ENCODE measurements at regions not wholly inside any gene's neighbourhood (a gene's known extent, or its start where the extent isn't known, plus 50 kb on each side); places are given as distances from the start of the nearest gene placed in this dataset.

DNA sequence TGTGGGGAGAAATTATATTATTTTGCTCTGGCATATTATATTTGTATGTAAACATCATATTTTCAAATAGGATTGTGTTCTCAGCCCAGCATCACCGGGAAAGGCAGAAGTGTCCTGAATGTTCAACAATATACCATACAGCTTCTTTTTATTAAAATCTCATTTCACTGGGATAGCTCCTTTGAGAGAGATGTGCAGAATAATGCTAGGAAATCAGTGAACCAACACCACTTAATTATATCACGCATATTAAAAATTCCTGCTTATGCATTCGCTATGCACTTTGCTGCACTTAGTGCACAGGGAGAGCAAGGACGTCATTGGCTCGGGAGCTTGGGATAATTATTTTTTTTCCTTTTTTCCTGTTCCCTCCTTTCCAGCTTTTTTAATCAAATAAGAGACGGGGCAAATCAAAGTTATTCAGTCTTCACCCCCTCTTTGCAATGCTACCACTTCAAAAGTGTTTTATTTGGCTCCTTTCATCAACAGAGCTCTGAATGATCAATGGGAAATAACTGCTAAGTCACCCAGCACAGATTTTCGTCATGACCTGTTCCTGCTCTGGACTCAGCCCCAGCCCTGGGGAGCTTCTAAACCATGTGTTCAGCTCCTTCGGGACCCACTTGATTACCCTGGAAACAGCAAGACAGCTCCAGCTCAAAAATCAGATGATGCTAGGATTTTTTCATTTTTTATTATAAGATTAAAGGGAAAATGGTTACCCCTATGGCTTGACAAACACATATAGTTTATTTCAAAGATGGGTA is 165.5 kb upstream of the DUSP10 start:
- ChIA-PET CTCF (no interaction called here), POLR2A (no interaction called here)
- peaks cover 2% of the 10 kb centered on the region for H3K27me3 Mint-ChIP-seq
- H3K36me3 Mint-ChIP-seq (ENCODE audit: low read depth) = no peaks in the 10 kb centered on the region
- no peak overlapping the region for H3K27ac Mint-ChIP-seq
- H3K4me3 Mint-ChIP-seq = no peak overlapping the region
- H3K9me3 Mint-ChIP-seq = no peaks in the 10 kb centered on the region
- peaks cover 9% of the 10 kb centered on the region for H3K4me1 Mint-ChIP-seq
- no peak for DNase-seq

DNA sequence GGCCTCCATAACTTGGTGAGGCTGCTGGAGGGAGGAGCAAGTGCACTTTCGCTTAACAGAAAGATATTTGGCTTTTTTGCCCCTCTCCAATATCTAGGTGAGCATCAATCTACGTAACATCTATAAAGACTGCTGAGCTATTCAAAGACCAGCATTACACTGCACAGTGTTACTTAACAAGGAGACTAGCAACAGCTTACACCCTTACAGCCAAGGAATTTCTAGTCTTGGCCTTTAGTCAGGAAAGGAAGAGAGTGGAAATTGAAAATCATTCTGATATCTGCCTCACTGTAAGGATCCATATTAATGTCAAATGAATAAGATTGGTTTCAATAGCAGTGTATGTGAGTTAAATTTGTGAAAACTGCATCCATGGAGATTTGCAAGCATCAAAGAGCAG is 163.9 kb upstream of the DUSP10 start:
- peaks cover 2% of the 10 kb centered on the region for H3K27me3 Mint-ChIP-seq
- no peak overlapping the region for H3K27ac Mint-ChIP-seq
- H3K4me1 Mint-ChIP-seq = no peaks in the 10 kb centered on the region
- H3K9me3 Mint-ChIP-seq = no peaks in the 10 kb centered on the region
- no peak overlapping the region for H3K4me3 Mint-ChIP-seq
- POLR2A ChIA-PET = interaction anchor here (0.7 kb wide), 1 partner anchor 51 kb away, joined by 3 read pairs; no protein-coding TSS in a partner anchor
- DNase-seq = no peak
- H3K36me3 Mint-ChIP-seq (ENCODE audit: low read depth) = no peaks in the 10 kb centered on the region
- CTCF ChIA-PET = interaction anchor here (0.8 kb wide), 1 partner anchor 543 kb away, joined by 4 read pairs; no protein-coding TSS in a partner anchor

DNA sequence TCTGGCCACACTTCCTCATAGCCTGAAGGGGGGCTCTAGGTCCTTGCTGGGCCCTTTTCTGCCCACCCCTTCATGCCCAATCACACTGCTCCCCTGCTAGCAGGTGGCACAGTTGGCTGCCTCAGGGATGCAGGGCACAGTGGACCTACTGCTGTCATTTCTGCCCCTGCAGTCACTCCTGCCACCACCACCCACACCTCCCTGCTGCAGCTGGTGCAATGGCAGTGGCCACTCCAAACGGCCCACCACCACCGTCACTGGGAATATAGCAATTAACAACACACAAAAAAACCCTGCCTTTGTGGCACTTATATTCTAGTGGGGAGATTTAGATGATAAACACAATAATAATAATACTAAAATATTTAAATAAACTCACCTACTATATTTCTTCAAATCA is 162.4 kb upstream of the DUSP10 start:
- peaks cover 2% of the 10 kb centered on the region for H3K27me3 Mint-ChIP-seq
- no peak for DNase-seq
- H3K36me3 Mint-ChIP-seq (ENCODE audit: low read depth) = no peaks in the 10 kb centered on the region
- H3K4me3 Mint-ChIP-seq = no peak overlapping the region
- no peak overlapping the region for H3K27ac Mint-ChIP-seq
- H3K9me3 Mint-ChIP-seq = no peaks in the 10 kb centered on the region
- POLR2A ChIA-PET = no interaction called here
- CTCF ChIA-PET = no interaction called here
- no peaks in the 10 kb centered on the region for H3K4me1 Mint-ChIP-seq

DNA sequence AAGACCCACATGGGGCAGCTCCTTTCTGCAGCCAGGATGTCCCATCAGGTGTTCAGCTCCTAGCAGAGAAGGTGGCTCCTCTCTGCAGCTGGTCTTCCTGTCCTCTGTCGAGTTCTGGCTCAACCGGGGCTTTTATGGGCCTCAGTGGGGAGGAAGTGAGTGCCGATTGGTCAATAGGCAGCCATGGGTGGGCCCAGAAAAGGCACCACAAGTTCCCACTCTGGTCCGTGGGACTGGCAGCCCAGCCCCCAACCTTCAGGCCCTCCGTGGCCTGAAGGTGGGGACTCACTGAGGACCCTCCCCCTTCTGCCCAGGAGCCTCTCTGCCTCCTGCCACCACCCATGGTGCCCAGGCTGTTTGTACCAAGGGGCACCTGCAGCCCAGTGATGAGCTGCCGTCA is 161.7 kb upstream of the DUSP10 start:
- POLR2A ChIA-PET = no interaction called here
- Mint-ChIP-seq H3K27ac (no peak overlapping the region), H3K27me3 (no peaks in the 10 kb centered on the region), H3K9me3 (no peaks in the 10 kb centered on the region), H3K4me3 (no peak overlapping the region), H3K36me3 (ENCODE audit: low read depth) (no peaks in the 10 kb centered on the region), H3K4me1 (no peaks in the 10 kb centered on the region)
- CTCF ChIA-PET = interaction anchor here (1.1 to 1.6 kb wide), 2 partner anchors 17 kb away, joined by 3 to 7 read pairs; no protein-coding TSS in a partner anchor
- no peak for DNase-seq

DNA sequence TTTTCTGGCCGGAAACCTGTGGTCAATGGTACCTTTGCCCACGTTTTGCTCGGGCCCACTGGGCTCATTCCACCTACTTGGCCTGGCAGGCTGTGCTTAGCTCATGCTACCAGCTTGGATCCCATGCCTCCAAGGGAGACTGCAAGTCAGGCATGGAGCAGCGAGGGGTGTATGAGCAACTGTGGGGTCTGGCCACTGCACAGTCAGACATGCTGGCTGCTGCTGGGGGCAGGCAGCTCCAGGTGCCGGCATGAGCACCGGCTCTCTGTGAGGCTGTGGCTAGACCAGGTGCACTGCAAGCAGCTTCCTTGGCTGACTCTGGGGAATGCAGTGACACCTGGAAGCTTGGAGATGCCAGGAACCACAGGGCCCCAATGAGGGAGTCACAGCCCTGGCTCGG is 161.1 kb upstream of the DUSP10 start:
- ChIA-PET CTCF (interaction anchor here (1.1 to 1.6 kb wide), 2 partner anchors 17 to 18 kb away, joined by 3 to 7 read pairs; no protein-coding TSS in a partner anchor), POLR2A (no interaction called here)
- H3K36me3 Mint-ChIP-seq (ENCODE audit: low read depth) = no peaks in the 10 kb centered on the region
- no peak overlapping the region for H3K27ac Mint-ChIP-seq
- no peaks in the 10 kb centered on the region for H3K27me3 Mint-ChIP-seq
- H3K9me3 Mint-ChIP-seq = no peaks in the 10 kb centered on the region
- H3K4me1 Mint-ChIP-seq = no peaks in the 10 kb centered on the region
- DNase-seq = no peak
- H3K4me3 Mint-ChIP-seq = no peak overlapping the region

DNA sequence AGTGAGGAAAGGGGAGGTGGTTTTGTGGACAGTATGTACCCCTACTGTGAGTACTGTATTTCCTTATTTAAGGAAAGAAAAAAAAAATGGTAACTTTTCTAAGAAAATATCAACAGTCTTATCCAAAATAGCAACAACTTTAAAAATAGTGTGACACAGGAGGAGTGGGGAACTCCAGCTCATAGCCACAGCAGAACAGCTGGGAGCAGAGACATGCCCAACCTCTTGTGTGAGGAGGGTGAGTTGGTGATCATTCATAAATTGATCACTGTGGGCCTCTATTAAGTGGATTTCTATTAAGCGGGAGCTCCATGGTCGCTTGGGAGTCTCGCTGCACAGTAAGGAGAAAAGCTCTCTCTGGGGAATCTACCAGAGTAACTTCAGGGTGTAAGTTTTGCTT is 158.8 kb upstream of the DUSP10 start:
- H3K27me3 Mint-ChIP-seq = peaks cover 5% of the 10 kb centered on the region
- H3K9me3 Mint-ChIP-seq = no peaks in the 10 kb centered on the region
- no peak for DNase-seq
- H3K4me1 Mint-ChIP-seq = no peaks in the 10 kb centered on the region
- POLR2A ChIA-PET = no interaction called here
- H3K36me3 Mint-ChIP-seq (ENCODE audit: low read depth) = no peaks in the 10 kb centered on the region
- no peak overlapping the region for H3K4me3 Mint-ChIP-seq
- H3K27ac Mint-ChIP-seq = no peak overlapping the region
- CTCF ChIA-PET = interaction anchor here (1.8 kb wide), 1 partner anchor 10 kb away, joined by 5 read pairs; no protein-coding TSS in a partner anchor

DNA sequence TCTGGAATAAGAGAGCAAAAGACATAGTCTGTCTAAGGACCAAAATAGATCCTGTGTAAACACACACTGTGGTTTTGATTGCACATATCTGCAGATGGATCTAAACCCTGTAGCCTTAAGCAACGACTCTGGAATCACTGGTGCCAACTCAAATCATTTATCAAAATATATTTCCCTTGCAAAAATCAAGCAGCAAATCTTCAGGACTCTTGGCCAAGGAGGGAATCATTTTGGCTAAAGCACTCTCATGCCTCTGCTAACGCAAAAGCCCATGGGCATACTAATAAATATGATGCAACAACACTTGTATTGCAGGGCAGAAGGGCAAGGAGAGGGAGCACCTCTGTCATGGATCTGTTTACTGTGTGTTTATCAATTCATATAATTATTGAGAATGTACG is 155.4 kb upstream of the DUSP10 start:
- Mint-ChIP-seq H3K4me3 (no peak overlapping the region), H3K36me3 (ENCODE audit: low read depth) (no peaks in the 10 kb centered on the region), H3K4me1 (no peaks in the 10 kb centered on the region), H3K9me3 (no peaks in the 10 kb centered on the region), H3K27me3 (peaks cover 13% of the 10 kb centered on the region), H3K27ac (no peak overlapping the region)
- ChIA-PET POLR2A (no interaction called here), CTCF (no interaction called here)
- DNase-seq = no peak

DNA sequence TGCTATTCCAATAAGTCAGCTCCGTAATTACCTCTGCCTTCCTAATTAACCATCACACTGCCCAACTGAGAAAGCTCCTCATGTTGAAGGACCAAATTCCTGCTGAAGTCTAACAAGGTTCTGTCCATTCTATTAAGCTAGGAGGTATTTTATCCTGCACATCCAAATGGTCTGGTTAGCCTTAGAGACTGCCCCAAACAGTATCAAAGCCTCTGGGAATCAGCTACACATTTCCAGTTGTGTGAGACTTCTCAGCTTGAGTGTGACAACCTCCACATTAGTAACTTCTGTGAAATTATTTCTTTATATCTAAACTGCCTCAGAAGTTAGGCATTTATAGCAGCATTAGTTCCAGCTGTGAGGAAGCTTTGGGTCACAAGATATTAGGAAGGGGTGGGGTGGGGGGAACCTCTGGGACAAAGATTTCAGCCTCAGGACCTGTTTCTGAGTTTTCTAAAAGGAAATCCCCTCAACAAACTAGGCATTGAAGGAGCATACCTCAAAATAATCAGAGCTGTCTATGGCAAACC is 150.5 kb upstream of the DUSP10 start:
- POLR2A ChIA-PET = no interaction called here
- no peak for DNase-seq
- no peak overlapping the region for H3K4me3 Mint-ChIP-seq
- no peaks in the 10 kb centered on the region for H3K36me3 Mint-ChIP-seq (ENCODE audit: low read depth)
- H3K27me3 Mint-ChIP-seq = peaks cover 22% of the 10 kb centered on the region
- no peak overlapping the region for H3K27ac Mint-ChIP-seq
- H3K4me1 Mint-ChIP-seq = no peaks in the 10 kb centered on the region
- H3K9me3 Mint-ChIP-seq = no peaks in the 10 kb centered on the region
- CTCF ChIA-PET = interaction anchor here (1.4 kb wide), 1 partner anchor 414 kb away, joined by 3 read pairs; no protein-coding TSS in a partner anchor

DNA sequence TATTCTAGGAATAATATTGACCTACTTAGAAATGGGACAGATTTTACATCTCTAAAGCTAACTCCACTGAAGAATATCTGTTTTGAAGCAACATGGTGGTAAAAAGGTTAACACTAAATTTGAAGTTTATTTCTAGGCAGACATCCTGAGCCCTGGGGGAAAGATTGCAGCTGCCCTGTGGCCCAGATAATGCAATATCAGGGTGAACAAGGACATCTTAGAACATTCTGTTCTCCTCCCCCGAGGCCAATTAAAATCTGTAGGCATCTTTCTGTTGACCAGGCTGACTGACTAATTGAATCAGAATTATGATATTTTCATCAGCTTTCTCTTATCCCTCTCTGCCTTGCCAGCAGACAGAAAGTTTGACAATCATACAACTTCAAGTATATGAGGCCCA is 149.8 kb upstream of the DUSP10 start:
- peaks cover 19% of the 10 kb centered on the region for H3K27me3 Mint-ChIP-seq
- no peaks in the 10 kb centered on the region for H3K9me3 Mint-ChIP-seq

DNA sequence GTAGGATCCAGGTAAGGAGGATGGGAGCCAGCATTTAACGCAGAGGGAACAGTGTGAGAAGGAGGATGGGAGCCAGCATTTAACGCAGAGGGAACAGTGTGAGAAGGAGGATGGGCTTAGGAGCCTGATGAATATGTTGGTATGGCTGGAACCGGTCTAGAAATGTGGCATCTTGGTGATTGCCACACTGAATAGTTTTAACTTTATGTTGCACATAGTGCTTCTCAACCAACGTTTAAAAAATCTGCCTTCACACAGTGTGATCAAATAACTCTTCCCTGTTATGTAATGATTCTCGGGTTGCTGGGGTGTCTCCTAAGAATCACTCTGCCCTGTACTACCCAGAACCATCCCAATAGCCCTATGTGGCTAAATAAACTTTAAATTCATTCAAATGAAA is 146.9 kb upstream of the DUSP10 start:
- CTCF ChIA-PET = no interaction called here
- POLR2A ChIA-PET = no interaction called here
- no peaks in the 10 kb centered on the region for H3K4me1 Mint-ChIP-seq
- no peaks in the 10 kb centered on the region for H3K36me3 Mint-ChIP-seq (ENCODE audit: low read depth)
- H3K27me3 Mint-ChIP-seq = peaks cover 10% of the 10 kb centered on the region
- no peak for DNase-seq
- no peak overlapping the region for H3K27ac Mint-ChIP-seq
- no peak overlapping the region for H3K4me3 Mint-ChIP-seq
- no peaks in the 10 kb centered on the region for H3K9me3 Mint-ChIP-seq

More for the DNA sequence above, 149.8 kb upstream of the DUSP10 start:
- DNase-seq = no peak
- Mint-ChIP-seq H3K27ac (no peak overlapping the region), H3K36me3 (ENCODE audit: low read depth) (no peaks in the 10 kb centered on the region), H3K4me3 (no peak overlapping the region), H3K4me1 (no peaks in the 10 kb centered on the region)
- ChIA-PET CTCF (interaction anchor here (1.4 to 2.0 kb wide), 2 partner anchors 9 to 413 kb away, joined by 3 to 5 read pairs; no protein-coding TSS in a partner anchor), POLR2A (no interaction called here)

DNA sequence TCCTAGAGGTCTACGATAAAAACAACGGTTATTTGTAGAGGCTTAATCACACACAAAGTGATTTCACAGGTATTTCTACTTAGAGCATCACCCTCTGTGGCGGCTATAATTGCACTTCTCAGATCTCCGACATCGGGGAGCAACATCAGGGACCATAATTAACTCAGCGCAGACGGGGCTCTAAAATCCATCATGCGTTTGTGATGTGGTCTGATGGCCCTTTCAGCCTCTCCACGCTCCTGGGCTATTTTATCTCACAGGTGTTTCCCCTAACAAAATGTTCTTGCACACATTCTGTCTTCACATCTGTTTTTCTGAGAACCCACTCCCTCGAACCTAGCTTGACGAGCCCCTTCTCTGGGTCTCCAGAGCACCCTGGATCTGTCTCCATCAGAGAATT is 146.3 kb upstream of the DUSP10 start:
- no peak overlapping the region for H3K27ac Mint-ChIP-seq
- H3K4me1 Mint-ChIP-seq = no peaks in the 10 kb centered on the region
- CTCF ChIA-PET = no interaction called here
- no peaks in the 10 kb centered on the region for H3K36me3 Mint-ChIP-seq (ENCODE audit: low read depth)
- H3K27me3 Mint-ChIP-seq = peaks cover 10% of the 10 kb centered on the region
- no peak for DNase-seq
- no peak overlapping the region for H3K4me3 Mint-ChIP-seq
- no peaks in the 10 kb centered on the region for H3K9me3 Mint-ChIP-seq
- POLR2A ChIA-PET = no interaction called here

DNA sequence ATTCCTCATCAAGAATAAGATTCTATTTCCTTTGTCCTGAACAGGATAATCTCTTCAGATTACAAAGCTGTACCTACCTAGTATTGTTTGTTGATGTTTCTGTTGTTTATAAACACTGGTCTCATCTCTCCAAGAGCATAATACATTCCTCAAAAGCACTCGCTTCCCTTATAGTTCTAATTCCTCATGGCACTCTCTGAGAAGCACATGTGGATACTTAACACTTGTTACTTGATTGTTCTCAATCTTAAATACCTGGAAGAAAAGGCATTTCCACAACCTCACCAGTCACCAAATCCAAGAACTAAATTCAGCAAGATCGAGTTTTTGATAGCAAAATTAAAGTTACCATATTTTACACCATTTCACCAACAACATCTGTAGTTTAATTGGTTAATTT is 145.9 kb upstream of the DUSP10 start:
- POLR2A ChIA-PET = no interaction called here

DNA sequence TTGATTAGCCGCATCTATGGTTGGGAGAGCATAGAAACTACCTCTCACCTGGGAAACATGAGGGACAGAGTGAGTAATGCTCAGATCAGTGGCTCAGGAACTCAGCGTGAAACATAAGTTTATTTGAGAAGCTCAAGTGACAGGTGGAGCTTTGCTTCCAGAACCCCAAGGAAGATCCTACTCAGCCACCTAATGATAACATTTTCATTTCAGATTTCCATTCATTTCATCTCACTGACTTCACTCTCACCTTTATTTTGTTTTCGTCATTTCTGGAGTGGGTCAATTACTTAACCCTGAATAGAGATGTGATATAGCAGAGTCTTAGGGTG is 145.5 kb upstream of the DUSP10 start:
- H3K27ac Mint-ChIP-seq = no peak overlapping the region
- ChIA-PET POLR2A (no interaction called here), CTCF (interaction anchor here (2.1 kb wide), 1 partner anchor 16 kb away, joined by 7 read pairs; no protein-coding TSS in a partner anchor)
- H3K36me3 Mint-ChIP-seq (ENCODE audit: low read depth) = no peaks in the 10 kb centered on the region
- no peak overlapping the region for H3K4me3 Mint-ChIP-seq
- H3K27me3 Mint-ChIP-seq = peaks cover 10% of the 10 kb centered on the region
- H3K9me3 Mint-ChIP-seq = no peaks in the 10 kb centered on the region
- DNase-seq = no peak
- H3K4me1 Mint-ChIP-seq = no peaks in the 10 kb centered on the region

More for the DNA sequence above, 145.9 kb upstream of the DUSP10 start:
- Mint-ChIP-seq H3K4me1 (no peaks in the 10 kb centered on the region), H3K27me3 (peaks cover 10% of the 10 kb centered on the region), H3K4me3 (no peak overlapping the region), H3K9me3 (no peaks in the 10 kb centered on the region), H3K27ac (no peak overlapping the region), H3K36me3 (ENCODE audit: low read depth) (no peaks in the 10 kb centered on the region)
- no peak for DNase-seq
- CTCF ChIA-PET = no interaction called here

Data from activated CD4-positive, alpha-beta T cell treated with anti-CD3 and anti-CD28 coated beads, Interleukin-2, amount 10 ng/mL, durations not matched to agents 7 days and 5 days (primary cell).